ENCODE measurements at regions not wholly inside any gene's neighbourhood (a gene's known extent, or its start where the extent isn't known, plus 50 kb on each side); places are given as distances from the start of the nearest gene placed in this dataset.

GRCh38 chr11:30089921-30090320, 73.1 kb upstream of the KCNA4 start:
- DNase-seq (ENCODE audit: low read depth in 2 of 2): no peak

- no peak for DNase-seq (ENCODE audit: low read depth in 2 of 2)
These were observed 74.4 kb upstream of the KCNA4 start for GRCh38 chr11:30091246-30091645.

DNA sequence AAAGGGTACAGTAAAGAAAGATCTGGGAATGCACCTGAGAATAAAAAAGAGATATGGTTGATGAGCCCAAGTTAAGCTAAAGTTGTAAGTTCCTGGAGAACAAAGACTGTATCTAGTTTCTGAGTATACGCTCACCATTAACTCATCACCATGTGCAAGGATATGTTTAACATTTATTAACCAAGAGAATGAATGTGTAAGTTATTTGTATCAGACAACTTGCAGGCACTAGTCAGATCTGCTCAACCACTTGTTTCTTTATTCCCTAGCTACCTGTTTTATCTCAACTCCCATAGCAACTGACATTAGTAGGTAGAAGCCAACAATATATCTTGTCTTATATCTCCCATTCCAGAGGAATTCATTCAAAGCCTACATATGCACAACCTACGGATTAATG, 74.9 kb upstream of the KCNA4 start:
- DNase-seq (ENCODE audit: low read depth in 2 of 2): no peak

- DNase-seq (ENCODE audit: low read depth in 2 of 2): no peak
These were observed 75.7 kb upstream of the KCNA4 start for GRCh38 chr11:30092518-30092917.

DNA sequence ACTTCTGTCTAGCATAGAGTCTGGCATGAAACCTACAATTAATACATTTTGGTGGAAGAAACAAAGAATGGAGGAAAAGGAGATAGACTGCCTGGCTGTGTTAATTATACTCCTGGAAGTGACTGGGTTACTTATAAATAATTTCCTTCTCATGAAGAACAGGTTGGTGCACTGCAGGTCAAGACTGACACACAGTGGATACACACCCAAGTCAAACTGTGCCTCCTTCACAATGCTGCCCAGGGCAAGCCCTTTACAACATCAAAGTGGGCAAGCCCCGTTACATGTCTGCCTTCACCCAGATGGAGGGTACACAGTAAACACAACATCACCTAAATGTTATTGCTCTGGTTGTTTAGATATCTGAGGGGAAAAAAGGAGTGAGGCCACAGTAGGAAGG, 83.7 kb upstream of the KCNA4 start:
- DNase-seq (ENCODE audit: low read depth in 2 of 2): no peak

DNA sequence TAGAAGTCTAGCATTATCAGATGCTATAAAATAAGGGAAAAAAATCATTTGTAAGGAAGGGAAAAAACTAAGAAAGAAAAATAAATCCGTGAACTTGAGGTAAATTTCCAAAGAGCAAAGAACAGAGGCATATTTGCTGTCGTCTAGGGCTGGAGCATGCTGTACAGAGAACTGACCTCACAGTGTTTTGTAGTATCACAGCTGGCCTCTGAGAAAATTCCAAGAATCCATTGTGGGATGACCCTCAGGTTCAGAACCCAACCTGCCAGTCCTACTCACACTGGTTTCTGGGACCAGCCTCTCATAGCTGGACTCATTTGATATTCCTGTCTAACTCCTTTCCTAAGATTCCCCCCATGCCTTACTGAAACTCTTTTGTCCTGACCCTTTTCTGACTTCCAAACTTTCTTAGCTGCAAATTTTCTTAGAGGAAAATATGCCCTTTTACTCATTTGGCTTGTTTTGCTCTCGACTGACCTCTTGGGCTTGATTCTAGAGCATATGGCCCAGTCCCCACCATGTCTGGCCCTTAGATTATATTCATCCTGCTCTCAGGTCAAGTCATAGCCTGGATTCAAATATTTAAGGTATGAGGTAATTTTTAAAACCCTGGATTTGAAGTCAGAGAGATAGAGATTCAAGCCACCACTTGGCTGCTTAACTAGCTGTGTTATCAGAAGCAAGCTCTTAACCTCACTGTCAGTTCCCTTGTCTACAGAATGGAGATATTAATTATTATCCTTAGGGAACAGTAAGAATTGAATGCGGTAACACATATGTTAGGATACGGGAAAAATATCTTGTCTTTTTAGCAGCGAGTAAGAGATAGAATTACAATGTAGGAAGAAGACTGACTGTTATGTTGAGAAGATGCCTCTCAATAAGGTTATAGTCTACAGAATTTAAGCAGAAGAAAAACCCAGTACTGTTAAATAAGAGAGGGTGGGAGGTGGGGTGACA, 89.7 kb upstream of the KCNA4 start:
- DNase-seq (ENCODE audit: low read depth in 2 of 2): no peak

- DNase-seq (ENCODE audit: low read depth in 2 of 2): peak; percentile 59 to 67
These were observed 91.1 kb upstream of the KCNA4 start for GRCh38 chr11:30107899-30108298.

DNA sequence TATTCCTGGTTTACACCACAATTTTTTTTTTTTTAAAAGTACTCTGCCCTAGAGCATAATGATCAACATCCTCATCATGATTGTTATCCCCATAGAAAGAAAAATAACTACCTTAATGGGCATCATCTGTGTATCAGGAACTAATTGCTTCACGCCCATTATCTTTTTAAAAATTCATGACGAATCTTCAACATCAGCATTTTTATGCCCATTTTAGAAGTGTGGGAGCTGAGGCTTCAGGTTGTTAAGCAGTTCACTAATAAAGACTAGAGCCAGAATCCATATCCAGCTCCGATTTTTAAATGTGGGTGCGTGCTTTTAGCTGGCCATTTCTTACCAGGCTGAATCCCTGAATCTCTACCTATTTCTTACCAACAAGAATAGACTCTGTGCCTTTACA, 92.9 kb upstream of the KCNA4 start:
- DNase-seq (ENCODE audit: low read depth in 2 of 2): no peak

DNA sequence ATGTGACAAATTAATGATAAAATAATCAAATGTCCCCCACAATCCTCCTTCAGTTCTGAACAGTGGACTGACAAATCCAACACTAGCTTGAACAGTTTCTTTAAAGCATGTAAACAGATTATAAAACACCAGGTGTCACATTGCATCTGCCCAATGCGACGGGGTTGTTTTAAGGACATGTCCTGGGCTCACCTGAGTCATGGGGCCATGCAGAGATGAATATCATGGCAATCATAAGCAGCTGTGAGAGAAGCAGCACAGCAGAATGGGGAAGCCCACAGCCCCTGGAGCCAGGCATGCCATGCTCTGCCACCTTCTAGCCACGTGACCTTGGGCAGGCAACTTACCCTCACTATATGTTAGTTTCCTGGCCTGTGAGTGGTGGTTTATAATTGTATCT, 93.9 kb upstream of the KCNA4 start:
- no peak for DNase-seq (ENCODE audit: low read depth in 2 of 2)

- DNase-seq (ENCODE audit: low read depth in 2 of 2): no peak
These were observed 95.0 kb upstream of the KCNA4 start for GRCh38 chr11:30111786-30112185.

DNA sequence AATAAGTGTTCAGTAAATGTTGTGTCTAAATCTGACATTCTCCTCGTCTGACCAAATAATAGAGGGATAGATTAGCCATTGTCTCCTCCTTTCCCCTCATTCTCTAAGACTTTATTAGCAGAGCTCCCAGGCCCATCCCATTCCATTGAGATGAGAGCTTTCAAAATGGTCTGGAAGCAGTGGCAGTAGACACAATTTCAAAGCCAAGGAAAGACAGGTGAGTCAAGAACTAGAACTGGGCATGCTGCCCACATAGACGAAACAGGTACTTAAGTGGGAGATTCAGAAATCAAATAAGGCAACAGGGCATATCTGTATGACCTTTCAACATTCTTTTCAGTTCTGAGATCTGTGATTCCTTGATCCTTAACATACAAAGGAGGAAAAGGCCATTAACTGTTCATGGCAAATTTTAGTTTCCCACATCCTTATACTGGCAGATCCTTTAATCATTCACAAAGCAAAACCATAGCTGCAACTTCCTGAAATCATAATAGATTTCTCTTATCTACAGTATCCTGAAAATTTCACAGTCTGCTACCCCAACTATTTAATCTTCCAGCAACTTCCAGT, 96.6 kb upstream of the KCNA4 start:
- no peak for DNase-seq (ENCODE audit: low read depth in 2 of 2)

DNA sequence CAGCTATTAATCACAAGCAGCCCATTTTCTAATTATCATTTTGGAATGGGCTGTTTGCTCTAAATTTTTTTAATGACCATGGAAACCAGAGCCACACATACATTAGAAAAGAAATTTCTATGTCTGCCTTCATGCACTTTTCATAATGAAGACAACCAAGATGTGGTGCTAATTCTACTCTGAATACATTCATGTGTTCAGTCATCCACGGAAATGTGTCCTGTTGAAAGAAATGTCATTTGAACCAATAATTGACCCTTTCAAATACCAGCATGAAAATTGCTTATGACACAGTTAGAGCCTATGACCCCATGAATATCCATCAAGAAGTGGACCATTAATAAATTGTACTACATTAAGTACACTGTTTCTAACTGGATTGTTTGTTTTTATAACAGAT, 99.7 kb upstream of the KCNA4 start:
- no peak for DNase-seq (ENCODE audit: low read depth in 2 of 2)

- DNase-seq (ENCODE audit: low read depth in 2 of 2): no peak
These were observed 103.3 kb upstream of the KCNA4 start for GRCh38 chr11:30120045-30120589.

- peak; percentile 36 to 38 for DNase-seq (ENCODE audit: low read depth in 2 of 2)
These were observed 105.4 kb upstream of the FSHB start for GRCh38 chr11:30125456-30125855.

DNA sequence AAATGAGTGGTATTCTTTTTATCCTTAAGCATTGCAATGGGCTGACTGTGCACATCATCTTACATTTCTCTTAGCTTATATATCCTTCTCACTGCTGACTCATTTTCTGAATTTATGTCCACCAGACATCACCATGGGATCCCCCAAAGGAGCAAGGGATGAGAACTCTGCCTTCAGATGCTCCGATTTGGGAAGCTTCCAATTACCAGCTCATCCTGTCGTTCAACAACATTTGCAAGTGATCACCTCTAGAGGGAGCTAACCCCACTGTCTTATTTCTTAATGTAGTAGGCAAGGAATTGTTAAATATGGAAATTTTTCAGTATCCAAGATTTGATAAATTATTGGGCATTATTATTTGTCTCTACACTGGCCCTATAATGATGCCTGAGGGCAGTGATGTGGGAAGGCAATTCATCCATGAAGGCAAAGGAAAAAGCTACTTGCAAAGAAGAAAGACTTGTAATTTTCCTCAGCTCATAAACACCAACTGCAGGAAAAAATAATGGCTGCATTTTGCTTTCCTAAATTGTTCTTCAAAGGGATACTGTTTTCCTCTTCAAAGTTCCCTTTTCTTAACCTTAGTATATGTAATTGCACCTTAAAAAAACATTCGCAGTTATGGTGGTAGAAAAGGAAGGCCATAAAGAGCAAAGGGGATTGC, 102.4 kb upstream of the FSHB start:
- DNase-seq (ENCODE audit: low read depth in 2 of 2): peak; percentile 85 to 86

DNA sequence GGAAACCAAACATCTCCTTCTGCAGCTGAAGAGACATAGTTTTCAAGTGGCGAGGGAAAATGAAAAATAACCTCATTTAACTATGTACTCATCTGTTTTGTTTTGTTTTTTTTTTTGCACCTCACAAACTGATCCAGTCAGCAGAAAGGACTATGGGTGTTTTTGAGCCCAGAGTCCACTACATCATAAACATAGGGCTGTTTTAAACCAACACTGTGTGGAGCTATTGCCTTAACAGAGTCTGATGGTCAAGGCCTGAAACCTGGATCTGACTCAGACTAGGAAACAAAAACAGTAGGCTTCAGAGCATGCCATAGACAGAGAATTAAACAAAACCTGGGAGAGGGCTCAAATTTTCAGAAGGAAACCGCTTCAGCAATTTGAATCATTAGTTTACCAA, 99.3 kb upstream of the FSHB start:
- no peak for DNase-seq (ENCODE audit: low read depth in 2 of 2)

DNA sequence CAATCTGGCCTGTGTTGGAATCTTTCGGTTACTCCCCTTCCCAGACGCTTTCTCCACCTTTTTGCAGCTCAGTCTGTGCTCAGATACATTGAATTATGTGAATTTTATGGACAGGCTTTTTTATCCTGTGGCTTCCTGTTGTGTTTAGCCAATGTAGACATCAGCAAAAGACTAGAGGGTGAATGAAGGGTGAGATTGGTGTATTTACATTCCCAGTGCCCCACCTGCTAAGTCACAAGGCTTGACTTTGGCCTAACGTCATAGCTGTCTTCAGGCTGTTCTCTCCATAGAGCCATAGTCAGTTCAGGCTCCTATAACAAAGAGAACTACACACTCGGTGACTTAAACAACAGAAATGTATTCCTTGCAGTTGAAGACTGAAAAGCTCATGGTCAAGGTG, 97.5 kb upstream of the FSHB start:
- DNase-seq (ENCODE audit: low read depth in 2 of 2): no peak

- DNase-seq (ENCODE audit: low read depth in 2 of 2): no peak
These were observed 87.6 kb upstream of the FSHB start for GRCh38 chr11:30143098-30143705.

DNA sequence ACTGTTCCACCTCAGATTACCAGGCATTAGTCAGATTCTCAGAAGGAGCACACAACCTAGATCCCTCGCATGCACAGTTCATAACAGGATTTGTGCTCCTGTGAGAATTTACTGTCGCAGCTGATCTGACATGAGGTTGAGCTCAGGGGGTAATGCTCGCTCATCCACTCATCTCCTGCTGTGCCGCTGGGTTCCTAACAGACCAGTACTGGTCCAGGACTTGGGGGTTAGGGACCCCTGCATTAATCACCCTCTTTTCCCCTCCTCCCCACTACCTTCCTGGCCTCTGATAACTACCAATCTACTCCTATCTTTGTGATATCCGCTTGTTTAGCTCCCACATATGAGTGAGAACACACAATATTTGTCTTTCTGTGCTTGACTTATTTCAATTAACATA, 83.5 kb upstream of the FSHB start:
- DNase-seq (ENCODE audit: low read depth in 2 of 2): no peak

GRCh38 chr11:30149998-30150397, 80.8 kb upstream of the FSHB start:
- no peak for DNase-seq (ENCODE audit: low read depth in 2 of 2)

GRCh38 chr11:30150425-30150824, 80.4 kb upstream of the FSHB start:
- DNase-seq (ENCODE audit: low read depth in 2 of 2): no peak

DNA sequence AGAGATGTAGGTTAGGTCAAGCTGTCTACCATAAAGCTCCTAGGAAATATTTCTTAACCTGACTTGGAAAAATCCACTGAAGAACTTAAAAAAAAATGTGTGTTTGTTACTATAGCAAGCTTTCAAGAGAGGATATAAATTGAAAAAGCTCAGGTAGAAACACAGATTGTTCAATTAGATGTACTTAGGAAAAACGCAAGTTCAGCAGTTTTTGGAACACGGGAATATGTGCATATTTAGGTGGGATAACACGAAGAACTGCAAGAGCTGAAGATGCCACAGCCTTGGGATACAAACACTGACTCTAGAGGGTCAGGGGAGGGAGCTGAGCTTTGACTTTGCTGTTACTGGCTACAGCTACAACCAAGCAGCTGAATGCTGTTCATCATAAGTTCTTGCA, 77.8 kb upstream of the FSHB start:
- no peak for DNase-seq (ENCODE audit: low read depth in 2 of 2)

All from fibroblast of skin of left biceps (primary cell).